Endothelial cell of umbilical vein (primary cell): ENCODE measurements at regions not wholly inside any gene's neighbourhood (a gene's known extent, or its start where the extent isn't known, plus 50 kb on each side); places are given as distances from the start of the nearest gene placed in this dataset. TPM values are rescaled to one million over a fixed set of nuclear protein-coding genes. Genes with fewer than 3 reads are reported as not detected.

Source experiments
- BruUV-seq: library from RNA; stranded (reverse); fragments of 400-500 nt; replicated peaks from 2 replicates; lab custom pipeline; 2021; lab: Mats Ljungman, UMichigan
- CTCF ChIA-PET: fragments of 300-600, 350-600 bp; sonication (Branson Sonifier 250); formaldehyde crosslinking; loops from one replicate; lab custom pipeline; 2021; ENCODE audit warnings: antibody characterized with exemption, inconsistent platforms; lab: Charles Lee
- POLR2A ChIA-PET: fragments of 300-600, 350-600 bp; sonication (Branson Sonifier 250); formaldehyde crosslinking; loops from one replicate; lab custom pipeline; 2021; ENCODE audit warnings: antibody characterized with exemption, inconsistent platforms; lab: Charles Lee
- DNase-seq: peaks from one replicate; pipeline ENCODE4 v3.0.0-alpha.2; 2011; ENCODE audit warnings: low read depth, low spot score
- FAIRE-seq: peaks from 2 replicates; lab custom pipeline; 2011; peaks lifted over from hg19 to GRCh38; lab: Jason Lieb, UNC
- H2AFZ ChIP-seq: 2 replicates; pipeline ENCODE4 v1.6.0; 2012; ENCODE audit warnings: low read depth, low read length, control low read depth, inconsistent platforms
- H3K27ac ChIP-seq: 2 replicates; pipeline ENCODE4 v1.5.1; 2011; ENCODE audit warnings: low read depth, mild to moderate bottlenecking, control low read depth, low read length, moderate library complexity; ENCODE audit not compliant: insufficient read depth
- H3K27me3 ChIP-seq, 2 experiments: 2 replicates each; pipeline versions ENCODE4 v1.6.0 to v1.6.1; 2011; ENCODE audit warnings: low read length in 2 of 2, mixed read lengths in 1 of 2; ENCODE audit not compliant: control insufficient read depth in 2 of 2, insufficient read depth in 2 of 2
- H3K36me3 ChIP-seq, 2 experiments: 2 replicates in 1 of 2; 3 replicates in 1 of 2; pipeline ENCODE4 v1.5.1; 2011; ENCODE audit warnings: low read length in 2 of 2, mild to moderate bottlenecking in 1 of 2, moderate library complexity in 1 of 2; ENCODE audit not compliant: control insufficient read depth in 2 of 2, insufficient read depth in 2 of 2; ENCODE audit errors: extremely low read depth in 1 of 2
- H3K4me1 ChIP-seq: 3 replicates; pipeline ENCODE4 v1.5.1; 2011; ENCODE audit warnings: mild to moderate bottlenecking, low read length; ENCODE audit not compliant: control insufficient read depth, insufficient read depth; ENCODE audit errors: extremely low read depth
- H3K4me2 ChIP-seq: 2 replicates; pipeline ENCODE4 v1.6.1; 2011; ENCODE audit warnings: low read length, control low read depth, mixed read lengths; ENCODE audit not compliant: insufficient read depth
- H3K4me3 ChIP-seq, 3 experiments: fragments of 200-600 bp in 1 of 3; sonication (generic), shearing (Covaris generic) in 1 of 3; replicated peaks in 1 of 3; 2 replicates each; pipeline ENCODE4 v1.5.1; 2011 to 2016; ENCODE audit warnings: control low read depth in 3 of 3, low read length in 3 of 3, mild to moderate bottlenecking in 2 of 3, inconsistent platforms in 1 of 3, low read depth in 1 of 3, moderate library complexity in 1 of 3; ENCODE audit not compliant: insufficient read depth in 1 of 3
- H3K79me2 ChIP-seq: 2 replicates; pipeline ENCODE4 v1.6.0; 2012; ENCODE audit warnings: low read length, inconsistent platforms; ENCODE audit not compliant: control insufficient read depth, insufficient read depth
- H3K9ac ChIP-seq: replicated peaks from 2 replicates; pipeline ENCODE3; 2011; ENCODE audit warnings: low read length, control low read depth; ENCODE audit not compliant: insufficient read depth; ENCODE audit errors: extremely low read depth
- H3K9me1 ChIP-seq: replicated peaks from 3 replicates; pipeline ENCODE4 v1.6.0; 2011; ENCODE audit warnings: mild to moderate bottlenecking, low read length; ENCODE audit not compliant: control insufficient read depth, insufficient read depth; ENCODE audit errors: extremely low read depth
- H3K9me3 ChIP-seq: replicated peaks from 2 replicates; pipeline ENCODE4 v1.5.1; 2012; ENCODE audit warnings: low read length, inconsistent platforms; ENCODE audit not compliant: control insufficient read depth, insufficient read depth
- H4K20me1 ChIP-seq: replicated peaks from 2 replicates; pipeline ENCODE3; 2011; ENCODE audit warnings: mild to moderate bottlenecking, low read length; ENCODE audit not compliant: control insufficient read depth, insufficient read depth; ENCODE audit errors: extremely low read depth
- CTCF ChIP-seq, 2 donors: IDR thresholded peaks; 1 replicate in 1 of 2; 2 replicates in 1 of 2; pipeline ENCODE4 v1.5.1; 2011; ENCODE audit warnings: low read length in 2 of 2, mild to moderate bottlenecking in 2 of 2, moderate library complexity in 2 of 2, control low read depth in 1 of 2, inconsistent platforms in 1 of 2, low read depth in 1 of 2; ENCODE audit not compliant: insufficient read depth in 1 of 2; ENCODE audit errors: extremely low read depth in 1 of 2
- EZH2 ChIP-seq: IDR thresholded peaks from 2 replicates; pipeline ENCODE4 v1.6.1; 2012; ENCODE audit warnings: borderline replicate concordance, low read depth, mild to moderate bottlenecking, moderate library complexity, low read length, inconsistent platforms; ENCODE audit not compliant: severe bottlenecking
- FOS ChIP-seq: IDR thresholded peaks from 2 replicates; pipeline ENCODE4 v1.6.1; 2011; ENCODE audit warnings: mild to moderate bottlenecking, low read length, moderate library complexity, borderline replicate concordance; ENCODE audit not compliant: insufficient read depth
- GATA2 ChIP-seq: IDR thresholded peaks from 2 replicates; pipeline ENCODE4 v1.7.0; 2011; ENCODE audit warnings: low read depth, mild to moderate bottlenecking, moderate library complexity, mixed read lengths, low read length; ENCODE audit not compliant: insufficient read length, insufficient read depth
- JUN ChIP-seq: IDR thresholded peaks from 2 replicates; pipeline ENCODE4 v1.6.1; 2011; ENCODE audit warnings: borderline replicate concordance, low read depth; ENCODE audit not compliant: insufficient read length, insufficient read depth
- MAX ChIP-seq: IDR thresholded peaks from 2 replicates; pipeline ENCODE4 v1.6.1; 2011; ENCODE audit not compliant: insufficient read depth, insufficient read length
- MYC ChIP-seq: IDR thresholded peaks from one replicate; pipeline ENCODE4 v1.6.1; 2011; ENCODE audit warnings: mild to moderate bottlenecking, low read depth, low read length
- POLR2A ChIP-seq: IDR thresholded peaks from 2 replicates; pipeline ENCODE4 v1.6.1; 2012; ENCODE audit warnings: low read depth, mild to moderate bottlenecking, control low read depth, low read length
- POLR2AphosphoS5 ChIP-seq: IDR thresholded peaks from 2 replicates; pipeline ENCODE4 v1.6.1; 2012; ENCODE audit warnings: low read depth, mild to moderate bottlenecking, control low read depth, low read length, moderate library complexity; ENCODE audit not compliant: insufficient read depth
- dilution Hi-C: fragments of 300-500 bp; cut with MboI; formaldehyde crosslinking; loops from one replicate; pipeline ENCODE4 v1.15.0; 2019; ENCODE audit warnings: low sequenced_read_pairs; ENCODE audit not compliant: extremely low pct_ligation_motif_present
- intact Hi-C: fragments of 100-400 bp; cut with micrococcal nuclease; formaldehyde crosslinking; loops from one replicate; pipeline ENCODE4 v1.10.0; 2022
- small RNA-seq: library from RNA; depleted of rRNA; stranded (forward); fragments of <200 nt; gene quantifications from one replicate; pipeline ENCODE3, GENCODE V24; 2012; ENCODE audit warnings: low replicate concordance, low read depth; ENCODE audit not compliant: insufficient read depth, insufficient read length

- no peaks in the 10 kb centered on the region for H4K20me1 ChIP-seq
- BruUV-seq: no TSS peak
- intact Hi-C loops: loop anchor here (2.0 kb wide), 1 partner anchor 13 kb away; no protein-coding TSS in a partner anchor
- no peaks in the 10 kb centered on the region for H3K79me2 ChIP-seq
- CTCF ChIA-PET: interaction anchor here (1.7 kb wide), 1 partner anchor 10 kb away, joined by 5 read pairs; no protein-coding TSS in a partner anchor
- no peak overlapping the region for H3K4me2 ChIP-seq
- no peaks in the 10 kb centered on the region for H3K9me1 ChIP-seq
- no peaks in the 10 kb centered on the region for H3K36me3 ChIP-seq
- H3K4me1 ChIP-seq: peaks cover 22% of the 10 kb centered on the region
- DNase-seq (no peak), FAIRE-seq (no peak)
- dilution Hi-C loops: no loop called here
- H3K9me3 ChIP-seq: no peaks in the 10 kb centered on the region
- TF ChIP-seq MAX (no peak), JUN (no peak), POLR2A (no peak), GATA2 (no peak), FOS (no peak), MYC (no peak), CTCF (IDR thresholded peaks at IDR 0.05; ENCODE audit: extremely low read depth in 1 of 2, insufficient read depth in 1 of 2, low read depth in 1 of 2, low read length in 2 of 2) (no peak), POLR2AphosphoS5 (no peak), EZH2 (no peak)
- no peak overlapping the region for H3K4me3 ChIP-seq
- POLR2A ChIA-PET: interaction anchor here (0.9 to 1.3 kb wide), 2 partner anchors 15 to 21 kb away, joined by 4 to 5 read pairs; no protein-coding TSS in a partner anchor
- H3K27me3 ChIP-seq: no peaks in the 10 kb centered on the region
- H3K27ac ChIP-seq: no peak overlapping the region
- H2AFZ ChIP-seq: no peak overlapping the region
- no peak overlapping the region for H3K9ac ChIP-seq
These were observed 50.1 kb upstream of the ERRFI1 start for GRCh38 chr1:8076176-8076575.

Small RNA genes in the stretch of these regions (small RNA-seq; reads per million reads assigned to genes)
- not detected for gene RNU1-7P
